ENCODE measurements at regions not wholly inside any gene's neighbourhood (a gene's known extent, or its start where the extent isn't known, plus 50 kb on each side); places are given as distances from the start of the nearest gene placed in this dataset.
"Not testable (repeated sequence)": the region's sequence is repeated elsewhere in the genome, so short reads cannot be mapped to it uniquely, and the experiment has no call there.

DNA sequence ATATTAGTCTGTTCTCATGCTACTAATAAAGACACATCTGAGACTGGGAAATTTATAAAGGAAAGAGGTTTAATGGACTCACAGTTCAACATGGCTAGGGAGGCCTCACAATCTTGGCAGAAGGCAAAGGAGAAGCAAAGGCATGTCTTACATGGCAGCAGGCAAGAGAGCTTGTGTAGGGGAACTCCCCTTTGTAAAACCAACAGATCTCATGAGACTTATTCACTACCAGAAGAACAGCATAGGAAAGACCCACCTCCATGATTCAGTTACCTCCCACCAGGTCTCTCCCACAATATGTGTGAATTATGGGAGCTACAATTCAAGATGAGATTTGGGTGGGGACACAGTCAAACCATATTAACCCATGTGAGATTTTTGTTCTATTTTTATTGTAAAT, 244.5 kb upstream of the TRIB2 start:
- H3K36me3 Mint-ChIP-seq (ENCODE audit: low read depth); H3K4me1 Mint-ChIP-seq; H3K9me3 Mint-ChIP-seq; H3K4me3 Mint-ChIP-seq; H3K27ac Mint-ChIP-seq; ATAC-seq (replicated peaks); H3K27me3 Mint-ChIP-seq: not testable (repeated sequence)

DNA sequence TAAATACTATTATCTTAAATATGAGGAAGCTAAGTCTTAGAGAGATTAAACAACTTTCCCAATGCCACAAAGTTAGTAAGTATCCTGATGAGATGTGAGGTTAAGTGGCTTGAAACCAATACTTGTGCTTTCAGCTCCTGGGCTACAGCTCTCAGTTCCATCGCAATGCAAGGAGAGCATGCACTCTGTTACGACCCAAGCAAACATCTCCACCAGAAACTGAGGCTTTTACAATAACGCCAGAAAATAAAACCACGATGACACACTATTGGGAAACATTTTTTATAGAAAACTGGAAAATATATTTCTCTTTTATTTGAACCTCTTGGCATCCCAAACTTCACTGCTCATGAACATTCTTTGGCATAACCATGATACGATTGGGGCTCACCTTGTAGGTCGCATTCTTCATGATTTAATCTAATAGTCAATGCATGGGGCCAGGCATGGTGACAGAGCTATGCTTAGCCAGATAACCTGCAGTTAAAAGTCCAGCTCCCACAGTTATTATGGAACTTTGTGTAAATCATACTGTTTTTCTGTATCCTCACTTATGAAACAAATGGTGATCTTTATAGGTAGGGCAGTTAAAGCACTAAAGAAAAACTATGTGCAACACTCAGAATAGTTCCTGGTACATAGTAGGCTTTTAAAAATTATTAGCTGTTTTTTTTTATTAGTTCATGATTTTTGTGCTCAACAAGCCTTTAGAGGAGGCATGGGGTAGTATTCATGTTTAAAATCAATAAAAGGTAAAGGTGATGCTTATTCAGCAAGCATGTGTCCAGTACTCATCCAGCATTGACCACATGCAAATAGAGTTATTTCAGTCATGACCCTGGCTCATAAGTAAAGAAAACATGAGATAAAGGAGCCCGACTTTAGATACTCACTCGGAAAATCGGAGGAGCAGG, 238.3 kb upstream of the TRIB2 start:
- no peaks in the 10 kb centered on the region for H3K27me3 Mint-ChIP-seq
- no peaks in the 10 kb centered on the region for H3K36me3 Mint-ChIP-seq (ENCODE audit: low read depth)
- H3K4me1 Mint-ChIP-seq: peaks cover 6% of the 10 kb centered on the region

DNA sequence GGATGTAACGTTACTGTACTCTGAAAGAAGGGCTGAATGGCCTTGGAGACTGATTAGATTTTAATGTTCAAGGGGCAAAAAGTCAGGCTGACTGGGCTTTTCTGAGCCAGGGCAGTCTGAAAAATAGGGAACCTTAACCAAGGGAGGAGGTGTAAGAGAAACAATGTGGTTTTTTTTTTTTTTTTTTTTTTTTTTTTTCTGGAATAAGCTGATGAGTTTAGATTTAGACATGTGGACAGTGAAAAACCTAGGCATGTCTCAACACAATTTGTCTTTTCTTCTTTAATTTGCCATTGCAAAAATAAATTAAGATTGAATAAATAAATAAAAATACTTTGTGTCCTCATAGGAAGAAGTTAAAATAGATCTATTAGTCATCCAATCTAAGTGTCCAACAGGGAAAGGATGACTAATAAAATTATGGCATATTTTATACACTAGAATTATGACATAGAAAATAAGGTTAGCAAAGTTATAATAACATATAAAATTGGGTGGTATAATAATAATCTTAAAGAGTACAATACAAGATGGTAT, 237.6 kb upstream of the TRIB2 start:
- Mint-ChIP-seq H3K4me3 (no peak overlapping the region), H3K27me3 (no peaks in the 10 kb centered on the region)

More for the DNA sequence above, 238.3 kb upstream of the TRIB2 start:
- no peaks in the 10 kb centered on the region for H3K9me3 Mint-ChIP-seq
- no peak overlapping the region for H3K4me3 Mint-ChIP-seq
- no peak for ATAC-seq (replicated peaks)
- no peak overlapping the region for H3K27ac Mint-ChIP-seq

DNA sequence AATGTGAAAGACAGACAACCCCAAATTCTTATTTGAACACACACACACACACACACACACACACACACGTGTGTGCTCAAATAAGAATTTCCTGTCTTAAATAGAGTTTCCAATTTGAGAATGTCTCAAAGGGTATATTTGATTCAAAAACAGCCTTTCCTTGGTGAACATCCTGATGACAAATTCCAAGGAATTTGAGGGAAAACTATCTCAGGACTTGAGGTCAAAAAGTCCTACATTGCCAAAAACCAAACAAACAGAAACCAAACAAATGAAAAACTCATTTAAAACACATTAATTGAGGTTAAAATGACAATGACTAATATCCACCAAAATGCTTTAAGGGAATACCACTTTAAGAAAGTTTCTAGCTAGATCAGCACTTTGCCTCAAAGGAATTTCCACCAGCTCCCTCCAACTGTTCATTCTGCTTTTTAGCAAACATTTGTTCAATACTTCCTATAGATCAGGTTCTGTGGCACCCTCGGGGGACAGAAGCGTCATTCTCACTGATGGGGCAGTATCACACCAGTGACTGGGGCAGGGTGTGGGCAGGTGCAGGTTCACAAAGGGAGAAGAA, 232.1 kb upstream of the TRIB2 start:
- H3K4me1 Mint-ChIP-seq: peaks cover 37% of the 10 kb centered on the region
- no peaks in the 10 kb centered on the region for H3K27me3 Mint-ChIP-seq
- H3K9me3 Mint-ChIP-seq: peaks cover 7% of the 10 kb centered on the region

More for the DNA sequence above, 237.6 kb upstream of the TRIB2 start:
- H3K27ac Mint-ChIP-seq: no peak overlapping the region
- no peaks in the 10 kb centered on the region for H3K9me3 Mint-ChIP-seq
- H3K4me1 Mint-ChIP-seq: peaks cover 6% of the 10 kb centered on the region
- no peaks in the 10 kb centered on the region for H3K36me3 Mint-ChIP-seq (ENCODE audit: low read depth)
- ATAC-seq (replicated peaks): no peak

GRCh38 chr2:12486205-12487118, 230.3 kb upstream of the TRIB2 start:
- peak overlapping the region; percentile 73 for H3K27ac Mint-ChIP-seq

More for the DNA sequence above, 232.1 kb upstream of the TRIB2 start:
- Mint-ChIP-seq H3K36me3 (ENCODE audit: low read depth) (no peaks in the 10 kb centered on the region), H3K27ac (no peak overlapping the region), H3K4me3 (no peak overlapping the region)
- no peak for ATAC-seq (replicated peaks)

GRCh38 chr2:12487253-12488004, 229.3 kb upstream of the TRIB2 start:
- Mint-ChIP-seq H3K4me3 (peak overlapping the region; percentile 75), H3K27me3 (no peaks in the 10 kb centered on the region), H3K4me1 (peaks cover 42% of the 10 kb centered on the region), H3K27ac (peak overlapping the region; percentile 73), H3K9me3 (peaks cover 10% of the 10 kb centered on the region), H3K36me3 (ENCODE audit: low read depth) (no peaks in the 10 kb centered on the region)
- ATAC-seq (replicated peaks): no peak

More at GRCh38 chr2:12486205-12487118, 230.3 kb upstream of the TRIB2 start:
- ATAC-seq (replicated peaks): no peak
- H3K9me3 Mint-ChIP-seq: peaks cover 10% of the 10 kb centered on the region
- no peaks in the 10 kb centered on the region for H3K36me3 Mint-ChIP-seq (ENCODE audit: low read depth)
- H3K4me3 Mint-ChIP-seq: peak overlapping the region; percentile 75
- no peaks in the 10 kb centered on the region for H3K27me3 Mint-ChIP-seq
- peaks cover 44% of the 10 kb centered on the region for H3K4me1 Mint-ChIP-seq

GRCh38 chr2:12488352-12489318, 228.1 kb upstream of the TRIB2 start:
- peaks cover 49% of the 10 kb centered on the region for H3K4me1 Mint-ChIP-seq
- peaks cover 10% of the 10 kb centered on the region for H3K9me3 Mint-ChIP-seq
- H3K4me3 Mint-ChIP-seq: peak overlapping the region; percentile 75
- no peaks in the 10 kb centered on the region for H3K27me3 Mint-ChIP-seq
- no peaks in the 10 kb centered on the region for H3K36me3 Mint-ChIP-seq (ENCODE audit: low read depth)
- H3K27ac Mint-ChIP-seq: peak overlapping the region; percentile 73
- ATAC-seq (replicated peaks): peak; percentile 61

DNA sequence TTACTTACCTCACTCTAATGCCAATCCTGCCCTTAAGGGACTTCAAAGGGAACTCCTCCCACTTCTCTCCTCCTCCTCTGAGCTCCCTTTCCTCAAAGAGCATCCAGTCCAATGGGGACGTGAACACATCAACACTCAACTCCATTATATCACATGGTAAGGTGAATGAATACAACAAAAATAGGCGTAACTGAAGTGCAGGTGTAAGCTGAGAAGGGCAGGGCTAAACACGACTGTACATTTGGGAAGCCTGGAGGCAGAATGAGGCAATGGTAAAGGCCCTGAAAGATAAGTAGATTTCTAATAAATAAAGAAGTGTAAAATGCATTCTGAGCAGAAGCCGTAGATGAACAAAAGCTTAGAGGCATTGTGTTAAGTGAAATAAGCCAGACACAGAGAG, 226.1 kb upstream of the TRIB2 start:
- Mint-ChIP-seq H3K27me3 (no peaks in the 10 kb centered on the region), H3K4me3 (no peak overlapping the region), H3K36me3 (ENCODE audit: low read depth) (no peaks in the 10 kb centered on the region), H3K4me1 (peaks cover 52% of the 10 kb centered on the region), H3K27ac (no peak overlapping the region), H3K9me3 (peaks cover 10% of the 10 kb centered on the region)
- no peak for ATAC-seq (replicated peaks)

- not testable (repeated sequence) for H3K27me3 Mint-ChIP-seq; H3K27ac Mint-ChIP-seq; ATAC-seq (replicated peaks); H3K4me3 Mint-ChIP-seq; H3K36me3 Mint-ChIP-seq (ENCODE audit: low read depth)
- peaks cover 13% of the 10 kb centered on the region for H3K9me3 Mint-ChIP-seq
- H3K4me1 Mint-ChIP-seq: peaks cover 53% of the 10 kb centered on the region
These were observed 224.4 kb upstream of the TRIB2 start for GRCh38 chr2:12492360-12492759.

DNA sequence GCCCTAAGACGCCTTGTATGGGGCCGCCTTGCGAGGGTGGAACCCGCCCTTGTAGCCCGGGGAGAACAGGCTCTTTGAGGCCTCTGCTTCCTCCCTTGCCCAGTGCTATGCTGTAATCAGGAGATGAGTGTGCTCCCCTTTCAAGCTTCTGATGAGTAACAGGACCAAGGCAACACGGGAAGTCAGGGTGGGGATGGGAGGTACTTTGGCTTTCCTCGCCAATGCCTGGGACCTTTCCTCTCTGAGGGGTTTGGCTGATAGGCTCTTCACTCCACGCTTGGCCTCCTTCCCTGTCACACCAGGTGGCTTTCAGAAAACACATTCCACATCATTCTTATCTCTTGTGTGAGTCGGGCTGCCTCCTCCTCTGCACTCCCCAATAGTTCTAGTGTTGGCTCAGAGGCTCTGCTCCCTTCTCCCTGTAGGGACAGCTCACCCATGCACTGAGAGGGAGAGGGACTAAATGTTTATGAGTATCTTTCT, 223.7 kb upstream of the TRIB2 start:
- H3K4me3 Mint-ChIP-seq: peak overlapping the region; percentile 61

GRCh38 chr2:12495247-12495868, 221.4 kb upstream of the TRIB2 start:
- no peaks in the 10 kb centered on the region for H3K27me3 Mint-ChIP-seq
- peak overlapping the region; percentile 84 for H3K27ac Mint-ChIP-seq
- peak; percentile 59 for ATAC-seq (replicated peaks)
- H3K4me3 Mint-ChIP-seq: peak overlapping the region; percentile 79
- H3K36me3 Mint-ChIP-seq (ENCODE audit: low read depth): no peaks in the 10 kb centered on the region
- peaks cover 52% of the 10 kb centered on the region for H3K4me1 Mint-ChIP-seq
- H3K9me3 Mint-ChIP-seq: peaks cover 7% of the 10 kb centered on the region

More for the DNA sequence above, 223.7 kb upstream of the TRIB2 start:
- peak overlapping the region; percentile 37 for H3K27ac Mint-ChIP-seq
- H3K4me1 Mint-ChIP-seq: peaks cover 52% of the 10 kb centered on the region
- no peaks in the 10 kb centered on the region for H3K36me3 Mint-ChIP-seq (ENCODE audit: low read depth)
- peaks cover 8% of the 10 kb centered on the region for H3K9me3 Mint-ChIP-seq
- ATAC-seq (replicated peaks): peak; percentile 91
- no peaks in the 10 kb centered on the region for H3K27me3 Mint-ChIP-seq

GRCh38 chr2:12498286-12498685, 218.4 kb upstream of the TRIB2 start:
- ATAC-seq (replicated peaks): no peak
- Mint-ChIP-seq H3K9me3 (peaks cover 4% of the 10 kb centered on the region), H3K4me3 (peak overlapping the region; percentile 59), H3K27me3 (no peaks in the 10 kb centered on the region), H3K4me1 (peaks cover 63% of the 10 kb centered on the region), H3K36me3 (ENCODE audit: low read depth) (peaks cover 6% of the 10 kb centered on the region), H3K27ac (peak overlapping the region; percentile 69)
